ENCODE measurements at regions not wholly inside any gene's neighbourhood (a gene's known extent, or its start where the extent isn't known, plus 50 kb on each side); places are given as distances from the start of the nearest gene placed in this dataset.

DNA sequence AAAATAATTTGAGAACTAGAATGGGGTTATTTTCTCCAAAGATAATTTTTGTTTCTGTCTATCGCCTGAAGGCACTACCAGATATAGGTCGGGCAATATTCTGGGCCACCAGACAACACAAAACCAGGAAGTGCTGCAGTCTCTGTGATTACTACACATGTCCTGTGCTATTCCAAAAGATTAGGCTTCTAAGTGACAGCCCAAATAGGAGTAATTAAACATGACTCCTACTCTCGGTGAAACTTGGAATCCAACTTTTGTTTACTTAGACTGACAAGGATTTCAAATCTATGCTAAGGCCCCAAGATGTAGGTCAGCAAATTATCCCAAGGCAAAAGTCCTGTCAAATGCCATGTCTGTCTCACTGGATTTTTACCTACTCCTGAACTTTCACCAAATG, 157.6 kb upstream of the LRFN5 start:
- H4K20me1 ChIP-seq (ENCODE audit: insufficient read depth), result no peaks in the 10 kb centered on the region
- no peak for DNase-seq
- no peaks in the 10 kb centered on the region for H3K9me3 ChIP-seq
- TF ChIP-seq TEAD4 (IDR thresholded peaks at IDR 0.05; ENCODE audit: borderline replicate concordance, insufficient read depth) (no peak), FOXM1 (IDR thresholded peaks at IDR 0.05; ENCODE audit: low read depth) (no peak), YY1 (IDR thresholded peaks at IDR 0.05; ENCODE audit: low read depth) (no peak), RFX5 (IDR thresholded peaks at IDR 0.05; ENCODE audit: low read length) (no peak), EZH2phosphoT487 (IDR thresholded peaks at IDR 0.05; ENCODE audit: borderline replicate concordance, low read depth) (no peak), MXI1 (IDR thresholded peaks at IDR 0.05; ENCODE audit: low read depth, low read length) (no peak), SIN3A (IDR thresholded peaks at IDR 0.05; ENCODE audit: borderline replicate concordance, low read depth, low read length) (no peak), FOSL2 (IDR thresholded peaks at IDR 0.05; ENCODE audit: borderline replicate concordance, low read depth) (no peak), POLR2AphosphoS5 (IDR thresholded peaks at IDR 0.05; ENCODE audit: low read depth, low read length) (no peak), RAD21 (IDR thresholded peaks at IDR 0.05; ENCODE audit: low read length) (no peak), GABPA (IDR thresholded peaks at IDR 0.05; ENCODE audit: low read depth) (no peak), TAF1 (IDR thresholded peaks at IDR 0.05; ENCODE audit: borderline replicate concordance, low read depth, low read length) (no peak)
- TF ChIP-seq, protein P1, sequence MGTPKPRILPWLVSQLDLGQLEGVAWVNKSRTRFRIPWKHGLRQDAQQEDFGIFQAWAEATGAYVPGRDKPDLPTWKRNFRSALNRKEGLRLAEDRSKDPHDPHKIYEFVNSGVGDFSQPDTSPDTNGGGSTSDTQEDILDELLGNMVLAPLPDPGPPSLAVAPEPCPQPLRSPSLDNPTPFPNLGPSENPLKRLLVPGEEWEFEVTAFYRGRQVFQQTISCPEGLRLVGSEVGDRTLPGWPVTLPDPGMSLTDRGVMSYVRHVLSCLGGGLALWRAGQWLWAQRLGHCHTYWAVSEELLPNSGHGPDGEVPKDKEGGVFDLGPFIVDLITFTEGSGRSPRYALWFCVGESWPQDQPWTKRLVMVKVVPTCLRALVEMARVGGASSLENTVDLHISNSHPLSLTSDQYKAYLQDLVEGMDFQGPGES (IDR thresholded peaks at IDR 0.05; ENCODE audit: low read depth, low read length), result no peak
- TF ChIP-seq, protein P2, sequence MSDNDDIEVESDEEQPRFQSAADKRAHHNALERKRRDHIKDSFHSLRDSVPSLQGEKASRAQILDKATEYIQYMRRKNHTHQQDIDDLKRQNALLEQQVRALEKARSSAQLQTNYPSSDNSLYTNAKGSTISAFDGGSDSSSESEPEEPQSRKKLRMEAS (IDR thresholded peaks at IDR 0.05; ENCODE audit: low read depth), result no peak
- TF ChIP-seq, protein P3, sequence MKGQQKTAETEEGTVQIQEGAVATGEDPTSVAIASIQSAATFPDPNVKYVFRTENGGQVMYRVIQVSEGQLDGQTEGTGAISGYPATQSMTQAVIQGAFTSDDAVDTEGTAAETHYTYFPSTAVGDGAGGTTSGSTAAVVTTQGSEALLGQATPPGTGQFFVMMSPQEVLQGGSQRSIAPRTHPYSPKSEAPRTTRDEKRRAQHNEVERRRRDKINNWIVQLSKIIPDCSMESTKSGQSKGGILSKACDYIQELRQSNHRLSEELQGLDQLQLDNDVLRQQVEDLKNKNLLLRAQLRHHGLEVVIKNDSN (IDR thresholded peaks at IDR 0.05; ENCODE audit: borderline replicate concordance, low read depth), result no peak
- TF ChIP-seq, protein P4, sequence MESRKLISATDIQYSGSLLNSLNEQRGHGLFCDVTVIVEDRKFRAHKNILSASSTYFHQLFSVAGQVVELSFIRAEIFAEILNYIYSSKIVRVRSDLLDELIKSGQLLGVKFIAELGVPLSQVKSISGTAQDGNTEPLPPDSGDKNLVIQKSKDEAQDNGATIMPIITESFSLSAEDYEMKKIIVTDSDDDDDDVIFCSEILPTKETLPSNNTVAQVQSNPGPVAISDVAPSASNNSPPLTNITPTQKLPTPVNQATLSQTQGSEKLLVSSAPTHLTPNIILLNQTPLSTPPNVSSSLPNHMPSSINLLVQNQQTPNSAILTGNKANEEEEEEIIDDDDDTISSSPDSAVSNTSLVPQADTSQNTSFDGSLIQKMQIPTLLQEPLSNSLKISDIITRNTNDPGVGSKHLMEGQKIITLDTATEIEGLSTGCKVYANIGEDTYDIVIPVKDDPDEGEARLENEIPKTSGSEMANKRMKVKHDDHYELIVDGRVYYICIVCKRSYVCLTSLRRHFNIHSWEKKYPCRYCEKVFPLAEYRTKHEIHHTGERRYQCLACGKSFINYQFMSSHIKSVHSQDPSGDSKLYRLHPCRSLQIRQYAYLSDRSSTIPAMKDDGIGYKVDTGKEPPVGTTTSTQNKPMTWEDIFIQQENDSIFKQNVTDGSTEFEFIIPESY (IDR thresholded peaks at IDR 0.05; ENCODE audit: borderline replicate concordance, low read depth), result no peak
- TF ChIP-seq, protein P5, sequence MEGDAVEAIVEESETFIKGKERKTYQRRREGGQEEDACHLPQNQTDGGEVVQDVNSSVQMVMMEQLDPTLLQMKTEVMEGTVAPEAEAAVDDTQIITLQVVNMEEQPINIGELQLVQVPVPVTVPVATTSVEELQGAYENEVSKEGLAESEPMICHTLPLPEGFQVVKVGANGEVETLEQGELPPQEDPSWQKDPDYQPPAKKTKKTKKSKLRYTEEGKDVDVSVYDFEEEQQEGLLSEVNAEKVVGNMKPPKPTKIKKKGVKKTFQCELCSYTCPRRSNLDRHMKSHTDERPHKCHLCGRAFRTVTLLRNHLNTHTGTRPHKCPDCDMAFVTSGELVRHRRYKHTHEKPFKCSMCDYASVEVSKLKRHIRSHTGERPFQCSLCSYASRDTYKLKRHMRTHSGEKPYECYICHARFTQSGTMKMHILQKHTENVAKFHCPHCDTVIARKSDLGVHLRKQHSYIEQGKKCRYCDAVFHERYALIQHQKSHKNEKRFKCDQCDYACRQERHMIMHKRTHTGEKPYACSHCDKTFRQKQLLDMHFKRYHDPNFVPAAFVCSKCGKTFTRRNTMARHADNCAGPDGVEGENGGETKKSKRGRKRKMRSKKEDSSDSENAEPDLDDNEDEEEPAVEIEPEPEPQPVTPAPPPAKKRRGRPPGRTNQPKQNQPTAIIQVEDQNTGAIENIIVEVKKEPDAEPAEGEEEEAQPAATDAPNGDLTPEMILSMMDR (IDR thresholded peaks at IDR 0.05), result no peak
- TF ChIP-seq, protein P6, sequence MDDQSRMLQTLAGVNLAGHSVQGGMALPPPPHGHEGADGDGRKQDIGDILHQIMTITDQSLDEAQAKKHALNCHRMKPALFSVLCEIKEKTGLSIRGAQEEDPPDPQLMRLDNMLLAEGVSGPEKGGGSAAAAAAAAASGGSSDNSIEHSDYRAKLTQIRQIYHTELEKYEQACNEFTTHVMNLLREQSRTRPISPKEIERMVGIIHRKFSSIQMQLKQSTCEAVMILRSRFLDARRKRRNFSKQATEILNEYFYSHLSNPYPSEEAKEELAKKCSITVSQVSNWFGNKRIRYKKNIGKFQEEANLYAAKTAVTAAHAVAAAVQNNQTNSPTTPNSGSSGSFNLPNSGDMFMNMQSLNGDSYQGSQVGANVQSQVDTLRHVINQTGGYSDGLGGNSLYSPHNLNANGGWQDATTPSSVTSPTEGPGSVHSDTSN (IDR thresholded peaks at IDR 0.05), result no peak
- H3K4me2 ChIP-seq, result no peak overlapping the region
- no peak overlapping the region for H2AFZ ChIP-seq (ENCODE audit: low read depth)
- H3K36me3 ChIP-seq (replicated peaks in 1 of 2; ENCODE audit: control insufficient read depth in 1 of 2, insufficient read depth in 2 of 2, low read length in 1 of 2), result no peaks in the 10 kb centered on the region
- H3K27me3 ChIP-seq (ENCODE audit: insufficient read depth), result no peaks in the 10 kb centered on the region
- H3K4me1 ChIP-seq (ENCODE audit: control insufficient read depth in 1 of 2, insufficient read depth in 2 of 2, low read depth in 1 of 2, low read length in 1 of 2), result no peaks in the 10 kb centered on the region
- no peak overlapping the region for H3K9ac ChIP-seq
- no peaks in the 10 kb centered on the region for H3K79me2 ChIP-seq (ENCODE audit: insufficient read depth)
- 19% methylated on average over 3 of the region's 3 CpGs for WGBS (ENCODE audit: low lambda C conversion rate)
- H3K9me2 ChIP-seq, result no peaks in the 10 kb centered on the region
- no peaks in the 10 kb centered on the region for H3F3A ChIP-seq (replicated peaks; ENCODE audit: insufficient read depth)
- CTCF ChIA-PET, result no interaction called here
- POLR2A ChIA-PET, result no interaction called here
- H3K4me3 ChIP-seq (ENCODE audit: low read depth in 2 of 2, low read length in 1 of 2), result no peak overlapping the region
- H3K27ac ChIP-seq (ENCODE audit: low read depth in 2 of 2, low read length in 1 of 2), result no peak overlapping the region
